ENCODE measurements at regions not wholly inside any gene's neighbourhood (a gene's known extent, or its start where the extent isn't known, plus 50 kb on each side); places are given as distances from the start of the nearest gene placed in this dataset.
A peak's percentile ranks its signal among the peaks of the same experiment; 100 is the strongest.

DNA sequence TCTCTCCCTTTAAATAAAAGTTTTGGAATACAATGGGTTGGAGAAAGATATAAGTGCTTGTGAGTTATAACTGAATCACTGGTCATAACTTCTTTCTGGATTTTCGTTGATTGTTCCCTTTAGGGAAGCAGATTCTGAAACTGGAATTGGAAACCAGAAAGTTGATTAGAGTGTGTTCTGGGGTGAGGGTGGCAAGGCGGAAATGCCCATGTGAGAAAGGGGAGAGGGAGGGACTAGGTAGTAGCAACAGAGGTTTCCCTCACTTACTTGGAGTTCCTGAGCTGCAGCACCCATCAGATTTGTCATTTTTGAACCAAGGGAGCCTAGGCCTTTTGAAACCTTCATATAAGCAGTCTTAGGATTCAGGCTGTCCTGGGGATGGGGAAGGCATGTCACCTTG, 453.4 kb downstream of the KCNJ3 start:
- H3K27ac ChIP-seq: no peak overlapping the region
- WGBS, 2 donors (ENCODE audit: low coverage in 1 of 2): 79% methylated on average over 2 of the region's 2 CpGs
- in situ Hi-C loops (cut with MboI; ENCODE audit: low pct_ligation_motif_present in 1 of 4, low pct_unique_long_range_greater_than_20kb in 1 of 4, low sequenced_read_pairs in 3 of 4) (no loop called here), intact Hi-C loops (cut with DNase I; ENCODE audit: low total_unique reads) (no loop called here)
- no peak for DNase-seq
- no peak overlapping the region for H3K4me3 ChIP-seq
- no peaks in the 10 kb centered on the region for H3K27me3 ChIP-seq
- no peaks in the 10 kb centered on the region for H3K9me3 ChIP-seq
- H3K4me1 ChIP-seq: no peaks in the 10 kb centered on the region
- H3K36me3 ChIP-seq: no peaks in the 10 kb centered on the region
- TF ChIP-seq EP300 (IDR thresholded peaks at IDR 0.05; ENCODE audit: low read depth) (no peak), POLR2A (IDR thresholded peaks at IDR 0.05) (no peak), POLR2AphosphoS5 (IDR thresholded peaks at IDR 0.05) (no peak)
- TF ChIP-seq, protein P1, sequence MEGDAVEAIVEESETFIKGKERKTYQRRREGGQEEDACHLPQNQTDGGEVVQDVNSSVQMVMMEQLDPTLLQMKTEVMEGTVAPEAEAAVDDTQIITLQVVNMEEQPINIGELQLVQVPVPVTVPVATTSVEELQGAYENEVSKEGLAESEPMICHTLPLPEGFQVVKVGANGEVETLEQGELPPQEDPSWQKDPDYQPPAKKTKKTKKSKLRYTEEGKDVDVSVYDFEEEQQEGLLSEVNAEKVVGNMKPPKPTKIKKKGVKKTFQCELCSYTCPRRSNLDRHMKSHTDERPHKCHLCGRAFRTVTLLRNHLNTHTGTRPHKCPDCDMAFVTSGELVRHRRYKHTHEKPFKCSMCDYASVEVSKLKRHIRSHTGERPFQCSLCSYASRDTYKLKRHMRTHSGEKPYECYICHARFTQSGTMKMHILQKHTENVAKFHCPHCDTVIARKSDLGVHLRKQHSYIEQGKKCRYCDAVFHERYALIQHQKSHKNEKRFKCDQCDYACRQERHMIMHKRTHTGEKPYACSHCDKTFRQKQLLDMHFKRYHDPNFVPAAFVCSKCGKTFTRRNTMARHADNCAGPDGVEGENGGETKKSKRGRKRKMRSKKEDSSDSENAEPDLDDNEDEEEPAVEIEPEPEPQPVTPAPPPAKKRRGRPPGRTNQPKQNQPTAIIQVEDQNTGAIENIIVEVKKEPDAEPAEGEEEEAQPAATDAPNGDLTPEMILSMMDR (IDR thresholded peaks at IDR 0.05): no peak

DNA sequence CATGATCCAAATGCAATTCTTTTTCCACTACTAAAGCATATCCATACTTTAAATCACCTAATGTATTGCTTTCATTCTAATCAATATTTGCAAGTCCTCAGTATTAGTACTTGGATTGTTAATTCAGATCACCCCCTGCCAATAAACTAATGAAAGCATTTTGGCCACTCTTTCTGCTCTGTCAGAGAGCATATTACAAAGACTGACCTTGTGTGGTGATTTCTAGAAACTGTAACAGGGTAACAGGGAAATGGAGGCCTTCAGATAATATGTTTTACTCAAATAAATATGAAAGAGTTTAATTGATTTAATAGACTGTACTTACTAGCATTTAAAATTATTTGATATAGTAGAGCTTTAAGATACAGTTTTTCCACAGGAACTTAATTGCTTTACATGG, 453.0 kb downstream of the KCNJ3 start:
- Histone ChIP-seq H3K4me3 (no peak overlapping the region), H3K27ac (no peak overlapping the region), H3K27me3 (no peaks in the 10 kb centered on the region), H3K4me1 (no peaks in the 10 kb centered on the region), H3K36me3 (no peaks in the 10 kb centered on the region), H3K9me3 (no peaks in the 10 kb centered on the region)
- in situ Hi-C loops (cut with MboI; ENCODE audit: low pct_ligation_motif_present in 1 of 4, low pct_unique_long_range_greater_than_20kb in 1 of 4, low sequenced_read_pairs in 3 of 4) (no loop called here), intact Hi-C loops (cut with DNase I; ENCODE audit: low total_unique reads) (no loop called here)
- DNase-seq: no peak
- TF ChIP-seq POLR2A (IDR thresholded peaks at IDR 0.05): no peak
- TF ChIP-seq, protein P1 (IDR thresholded peaks at IDR 0.05): no peak
- no peak for TF ChIP-seq EP300 (IDR thresholded peaks at IDR 0.05; ENCODE audit: low read depth)
- TF ChIP-seq POLR2AphosphoS5 (IDR thresholded peaks at IDR 0.05): no peak

DNA sequence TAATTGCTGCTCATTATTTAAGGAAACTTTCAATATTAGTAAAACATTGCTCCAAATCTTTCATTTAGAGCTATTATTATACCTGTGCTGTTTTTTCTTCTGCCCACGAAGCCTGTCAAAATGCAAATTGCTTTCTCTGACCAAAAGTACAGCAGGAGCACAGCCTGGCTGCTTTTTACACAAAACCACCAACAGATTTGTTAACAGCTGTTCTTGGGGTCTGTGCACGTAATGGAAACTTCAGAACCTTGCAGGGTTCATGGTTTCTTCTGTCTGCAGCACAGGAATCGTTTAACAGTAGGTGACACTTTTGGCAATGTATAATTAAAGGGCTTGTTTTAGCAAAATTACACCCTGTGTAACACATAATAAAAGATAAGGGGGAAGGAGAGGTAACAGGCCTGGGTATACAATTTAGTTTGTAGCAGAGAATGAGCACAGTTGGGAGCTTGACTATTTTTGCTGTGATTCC, 447.3 kb downstream of the KCNJ3 start:
- Histone ChIP-seq H3K27me3 (no peaks in the 10 kb centered on the region), H3K9me3 (no peaks in the 10 kb centered on the region), H3K27ac (peak overlapping the region in 1 of 4 donors; percentile 4), H3K4me1 (no peaks in the 10 kb centered on the region), H3K36me3 (no peaks in the 10 kb centered on the region), H3K4me3 (no peak overlapping the region)
- WGBS, 2 donors (ENCODE audit: low coverage in 1 of 2): 26 to 40% methylated on average over 2 to 3 of the region's 3 CpGs
- in situ Hi-C loops (cut with MboI; ENCODE audit: low pct_ligation_motif_present in 1 of 4, low pct_unique_long_range_greater_than_20kb in 1 of 4, low sequenced_read_pairs in 3 of 4): no loop called here
- intact Hi-C loops (cut with DNase I; ENCODE audit: low total_unique reads): no loop called here
- TF ChIP-seq, protein P1 (IDR thresholded peaks at IDR 0.05): no peak
- TF ChIP-seq POLR2A (IDR thresholded peaks at IDR 0.05): no peak
- no peak for TF ChIP-seq EP300 (IDR thresholded peaks at IDR 0.05; ENCODE audit: low read depth)
- peak; percentile 24 for DNase-seq

DNA sequence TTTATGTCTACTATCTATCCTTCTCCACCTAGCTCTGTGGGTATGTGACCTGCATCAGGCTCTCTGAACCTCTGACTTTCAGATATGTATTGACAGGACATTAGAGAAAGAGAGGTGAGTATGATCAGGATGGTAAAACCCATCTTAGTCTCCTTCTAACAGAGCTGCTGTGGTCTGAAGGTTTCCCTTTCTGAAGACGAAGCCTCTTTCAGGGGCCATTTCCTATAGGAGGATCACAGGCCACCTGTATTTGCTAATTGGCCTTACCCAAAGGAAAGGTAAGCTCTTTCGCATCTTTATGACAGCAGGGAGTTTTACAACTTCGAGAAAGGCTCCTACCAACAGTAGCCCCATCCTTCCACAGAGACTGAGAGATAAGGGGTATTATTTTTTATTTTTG, 442.9 kb downstream of the KCNJ3 start:
- H3K27me3 ChIP-seq: no peaks in the 10 kb centered on the region
- H3K9me3 ChIP-seq: no peaks in the 10 kb centered on the region
- in situ Hi-C loops (cut with MboI; ENCODE audit: low pct_ligation_motif_present in 1 of 4, low pct_unique_long_range_greater_than_20kb in 1 of 4, low sequenced_read_pairs in 3 of 4) (no loop called here), intact Hi-C loops (cut with DNase I; ENCODE audit: low total_unique reads) (no loop called here)
- H3K27ac ChIP-seq: no peak overlapping the region
- DNase-seq: no peak
- 61 to 67% methylated on average over 3 of the region's 3 CpGs for WGBS, 2 donors (ENCODE audit: low coverage in 1 of 2)
- H3K4me3 ChIP-seq: no peak overlapping the region
- TF ChIP-seq EP300 (IDR thresholded peaks at IDR 0.05; ENCODE audit: low read depth) (no peak), POLR2A (IDR thresholded peaks at IDR 0.05) (no peak)
- TF ChIP-seq, protein P1 (IDR thresholded peaks at IDR 0.05): no peak
- no peaks in the 10 kb centered on the region for H3K36me3 ChIP-seq
- no peaks in the 10 kb centered on the region for H3K4me1 ChIP-seq
